NCI-H226 (cell line): ENCODE measurements at regions not wholly inside any gene's neighbourhood (a gene's known extent, or its start where the extent isn't known, plus 50 kb on each side); places are given as distances from the start of the nearest gene placed in this dataset.

Experiments
- DNase-seq: peaks from one replicate; pipeline ENCODE4 v3.0.0-alpha.2; 2015

GRCh38 chr4:125060376-125060775 lies 254.4 kb upstream of the FAT4 start:
- no peak for DNase-seq

GRCh38 chr4:125049711-125050110 lies 265.0 kb upstream of the FAT4 start:
- no peak for DNase-seq

GRCh38 chr4:125045311-125045710 lies 269.4 kb upstream of the FAT4 start:
- no peak for DNase-seq

GRCh38 chr4:125044886-125045285 lies 269.9 kb upstream of the FAT4 start:
- no peak for DNase-seq

- DNase-seq = no peak
Observed at GRCh38 chr4:125043486-125043885, 271.3 kb upstream of the FAT4 start.

- DNase-seq = no peak
Observed at GRCh38 chr4:125042041-125042440, 272.7 kb upstream of the FAT4 start.

- DNase-seq = peak; percentile 69
Observed at GRCh38 chr4:125041372-125041930, 273.3 kb upstream of the FAT4 start.

GRCh38 chr4:125039550-125039949 lies 275.2 kb upstream of the FAT4 start:
- no peak for DNase-seq

GRCh38 chr4:125022855-125023501 lies 291.8 kb upstream of the FAT4 start:
- DNase-seq = no peak

GRCh38 chr4:125021189-125021588 lies 293.6 kb upstream of the FAT4 start:
- no peak for DNase-seq

- no peak for DNase-seq
Observed at GRCh38 chr4:125020089-125021034, 294.4 kb upstream of the FAT4 start.

- DNase-seq = no peak
Observed at GRCh38 chr4:125016892-125017299, 297.9 kb upstream of the FAT4 start.

- peak; percentile 30 for DNase-seq
Observed at GRCh38 chr4:125013891-125014290, 300.9 kb upstream of the FAT4 start.

GRCh38 chr4:125011646-125012045 lies 299.1 kb upstream of the ANKRD50 start:
- DNase-seq = no peak

GRCh38 chr4:125010796-125011503 lies 298.4 kb upstream of the ANKRD50 start:
- DNase-seq = no peak

- no peak for DNase-seq
Observed at GRCh38 chr4:125008676-125009075, 296.1 kb upstream of the ANKRD50 start.

- DNase-seq = no peak
Observed at GRCh38 chr4:125004676-125005075, 292.1 kb upstream of the ANKRD50 start.

- no peak for DNase-seq
Observed at GRCh38 chr4:125003840-125004239, 291.3 kb upstream of the ANKRD50 start.

- no peak for DNase-seq
Observed at GRCh38 chr4:124997991-124998390, 285.5 kb upstream of the ANKRD50 start.

GRCh38 chr4:124997124-124997523 lies 284.6 kb upstream of the ANKRD50 start:
- no peak for DNase-seq

- no peak for DNase-seq
Observed at GRCh38 chr4:124993838-124994237, 281.3 kb upstream of the ANKRD50 start.

GRCh38 chr4:124990398-124990797 lies 277.9 kb upstream of the ANKRD50 start:
- DNase-seq = no peak

- peak; percentile 90 for DNase-seq
Observed at GRCh38 chr4:124980276-124980752, 267.8 kb upstream of the ANKRD50 start.
